Gastroesophageal sphincter (tissue), 3 donors: ENCODE measurements at regions not wholly inside any gene's neighbourhood (a gene's known extent, or its start where the extent isn't known, plus 50 kb on each side); places are given as distances from the start of the nearest gene placed in this dataset.

ENCODE experiments used
- CTCF ChIP-seq, 4 experiments: fragments of 200-600 bp in 2 of 4; fragments of 450-650 bp in 2 of 4; sonication (generic) in 1 of 4; IDR thresholded peaks; one replicate each; pipeline ENCODE4 v1.5.1; 2017 to 2019; ENCODE audit warnings: antibody characterized with exemption in 4 of 4, mild to moderate bottlenecking in 2 of 4, moderate library complexity in 2 of 4
- EP300 ChIP-seq: sonication (generic); formaldehyde crosslinking; IDR thresholded peaks from one replicate; pipeline ENCODE4 v1.6.1; 2017; ENCODE audit warnings: antibody characterized with exemption, mild to moderate bottlenecking
- POLR2A ChIP-seq, 2 donors: fragments of 450-650 bp; IDR thresholded peaks; one replicate each; pipeline ENCODE4 v1.6.1; 2017; ENCODE audit warnings: antibody characterized with exemption in 2 of 2, mild to moderate bottlenecking in 2 of 2, moderate library complexity in 1 of 2
- POLR2AphosphoS5 ChIP-seq: sonication (generic); formaldehyde crosslinking; IDR thresholded peaks from one replicate; pipeline ENCODE4 v1.6.1; 2017; ENCODE audit warnings: antibody characterized with exemption

GRCh38 chr3:88263417-88264100, 113.8 kb downstream of the C3orf38 start:
- TF ChIP-seq CTCF (IDR thresholded peaks at IDR 0.05) (no peak), POLR2AphosphoS5 (no peak), POLR2A (IDR thresholded peaks at IDR 0.05) (no peak), EP300 (no peak)
